Left ventricle myocardium inferior (tissue), 1 donor: ENCODE measurements at regions not wholly inside any gene's neighbourhood (a gene's known extent, or its start where the extent isn't known, plus 50 kb on each side); places are given as distances from the start of the nearest gene placed in this dataset.

Experiments
- DNase-seq: peaks from one replicate; pipeline ENCODE4 v3.0.0-alpha.2; 2020
- H3K27ac ChIP-seq: fragments of 200-600 bp; replicated peaks from 2 replicates; pipeline ENCODE4 v1.8.0; 2021
- H3K27me3 ChIP-seq: fragments of 200-600 bp; 2 replicates; pipeline ENCODE4 v1.8.0; 2021; ENCODE audit warnings: low read depth
- H3K36me3 ChIP-seq: fragments of 200-600 bp; 2 replicates; pipeline ENCODE4 v1.8.0; 2021
- H3K4me1 ChIP-seq: fragments of 200-600 bp; 2 replicates; pipeline ENCODE4 v1.8.0; 2021
- H3K4me3 ChIP-seq: fragments of 200-600 bp; 2 replicates; pipeline ENCODE4 v1.8.0; 2021; ENCODE audit warnings: mild to moderate bottlenecking, moderate library complexity
- H3K9me3 ChIP-seq: fragments of 200-600 bp; replicated peaks from 2 replicates; pipeline ENCODE4 v1.8.0; 2021
- intact Hi-C: fragments of 100-400 bp; cut with micrococcal nuclease; formaldehyde crosslinking; loops from one replicate; pipeline ENCODE4 v1.11.0; 2022
- TF ChIP-seq, protein P1 (sequence below): fragments of 200-600 bp; IDR thresholded peaks from 2 replicates; pipeline ENCODE4 v1.8.0; 2021; ENCODE audit warnings: antibody characterized with exemption, mild to moderate bottlenecking, borderline replicate concordance
- donor health status: DM: no; HTN: yes; CAD: no; lungs with severe emphysema.

GRCh38 chr7:155992974-155993373, 180.7 kb upstream of the SHH start:
- Histone ChIP-seq H3K4me1 (no peaks in the 10 kb centered on the region), H3K36me3 (no peaks in the 10 kb centered on the region), H3K9me3 (peaks cover 7% of the 10 kb centered on the region), H3K27me3 (peaks cover 24% of the 10 kb centered on the region), H3K27ac (no peak overlapping the region), H3K4me3 (no peak overlapping the region)
- intact Hi-C loops: no loop called here
- TF ChIP-seq, protein P1, sequence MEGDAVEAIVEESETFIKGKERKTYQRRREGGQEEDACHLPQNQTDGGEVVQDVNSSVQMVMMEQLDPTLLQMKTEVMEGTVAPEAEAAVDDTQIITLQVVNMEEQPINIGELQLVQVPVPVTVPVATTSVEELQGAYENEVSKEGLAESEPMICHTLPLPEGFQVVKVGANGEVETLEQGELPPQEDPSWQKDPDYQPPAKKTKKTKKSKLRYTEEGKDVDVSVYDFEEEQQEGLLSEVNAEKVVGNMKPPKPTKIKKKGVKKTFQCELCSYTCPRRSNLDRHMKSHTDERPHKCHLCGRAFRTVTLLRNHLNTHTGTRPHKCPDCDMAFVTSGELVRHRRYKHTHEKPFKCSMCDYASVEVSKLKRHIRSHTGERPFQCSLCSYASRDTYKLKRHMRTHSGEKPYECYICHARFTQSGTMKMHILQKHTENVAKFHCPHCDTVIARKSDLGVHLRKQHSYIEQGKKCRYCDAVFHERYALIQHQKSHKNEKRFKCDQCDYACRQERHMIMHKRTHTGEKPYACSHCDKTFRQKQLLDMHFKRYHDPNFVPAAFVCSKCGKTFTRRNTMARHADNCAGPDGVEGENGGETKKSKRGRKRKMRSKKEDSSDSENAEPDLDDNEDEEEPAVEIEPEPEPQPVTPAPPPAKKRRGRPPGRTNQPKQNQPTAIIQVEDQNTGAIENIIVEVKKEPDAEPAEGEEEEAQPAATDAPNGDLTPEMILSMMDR: no peak
- DNase-seq: no peak

- intact Hi-C loops: no loop called here
- Histone ChIP-seq H3K4me3 (no peak overlapping the region), H3K36me3 (no peaks in the 10 kb centered on the region), H3K27ac (no peak overlapping the region), H3K27me3 (peaks cover 24% of the 10 kb centered on the region), H3K4me1 (no peaks in the 10 kb centered on the region), H3K9me3 (peaks cover 7% of the 10 kb centered on the region)
- no peak for DNase-seq
- TF ChIP-seq, protein P1: no peak
These were observed 180.3 kb upstream of the SHH start for GRCh38 chr7:155992538-155992937.

GRCh38 chr7:155992107-155992506, 179.8 kb upstream of the SHH start:
- H3K4me1 ChIP-seq: no peaks in the 10 kb centered on the region
- H3K4me3 ChIP-seq: no peak overlapping the region
- peaks cover 7% of the 10 kb centered on the region for H3K9me3 ChIP-seq
- no peak for DNase-seq
- peaks cover 23% of the 10 kb centered on the region for H3K27me3 ChIP-seq
- intact Hi-C loops: no loop called here
- TF ChIP-seq, protein P1: no peak
- H3K27ac ChIP-seq: no peak overlapping the region
- H3K36me3 ChIP-seq: no peaks in the 10 kb centered on the region

GRCh38 chr7:155991470-155991869, 179.2 kb upstream of the SHH start:
- Histone ChIP-seq H3K27ac (no peak overlapping the region), H3K9me3 (peaks cover 7% of the 10 kb centered on the region), H3K4me1 (no peaks in the 10 kb centered on the region), H3K27me3 (peaks cover 25% of the 10 kb centered on the region), H3K4me3 (no peak overlapping the region), H3K36me3 (no peaks in the 10 kb centered on the region)
- DNase-seq: no peak
- intact Hi-C loops: no loop called here
- TF ChIP-seq, protein P1: no peak

- Histone ChIP-seq H3K36me3 (no peaks in the 10 kb centered on the region), H3K4me1 (no peaks in the 10 kb centered on the region), H3K27ac (no peak overlapping the region), H3K4me3 (no peak overlapping the region), H3K27me3 (peaks cover 45% of the 10 kb centered on the region), H3K9me3 (peaks cover 7% of the 10 kb centered on the region)
- TF ChIP-seq, protein P1: no peak
- intact Hi-C loops: no loop called here
- DNase-seq: no peak
These were observed 176.2 kb upstream of the SHH start for GRCh38 chr7:155988416-155988815.
